Cardiac muscle cell (in vitro differentiated cells and primary cell): ENCODE measurements at regions not wholly inside any gene's neighbourhood (a gene's known extent, or its start where the extent isn't known, plus 50 kb on each side); places are given as distances from the start of the nearest gene placed in this dataset.

ENCODE experiments used
- DNase-seq, 2 donors: peaks; one replicate each; pipeline versions ENCODE4 v3.0.0 to v3.0.0-alpha.2; 2010 to 2017; ENCODE audit warnings: low read depth in 1 of 2, low spot score in 1 of 2
- H3K27ac ChIP-seq: fragments of 200-600 bp; sonication (generic); 2 replicates; pipeline ENCODE4 v1.5.1; 2016
- H3K27me3 ChIP-seq: fragments of 200-600 bp; sonication (generic); 2 replicates; pipeline ENCODE4 v1.6.0; 2016; ENCODE audit warnings: control low read depth
- H3K36me3 ChIP-seq: fragments of 200-600 bp; sonication (generic); 2 replicates; pipeline ENCODE4 v1.5.1; 2016; ENCODE audit warnings: control low read depth
- H3K4me1 ChIP-seq: fragments of 200-600 bp; sonication (generic); 2 replicates; pipeline ENCODE4 v1.8.1; 2017; ENCODE audit warnings: low read depth, mild to moderate bottlenecking, mixed run types
- H3K4me3 ChIP-seq: fragments of 200-600 bp; sonication (generic); 2 replicates; pipeline ENCODE4 v1.5.1; 2016; ENCODE audit warnings: mild to moderate bottlenecking
- H3K9me3 ChIP-seq: fragments of 200-600 bp; sonication (generic); 2 replicates; pipeline ENCODE4 v1.5.1; 2017; ENCODE audit warnings: low read depth, mild to moderate bottlenecking, control low read depth
- CTCF ChIP-seq: IDR thresholded peaks from 2 replicates; pipeline ENCODE4 v1.5.1; 2012; ENCODE audit warnings: low read depth, mild to moderate bottlenecking, low read length

- Histone ChIP-seq H3K4me3 (no peak overlapping the region), H3K9me3 (no peaks in the 10 kb centered on the region), H3K27me3 (no peaks in the 10 kb centered on the region), H3K4me1 (no peaks in the 10 kb centered on the region), H3K36me3 (no peaks in the 10 kb centered on the region), H3K27ac (no peak overlapping the region)
- DNase-seq: no peak
- no peak for TF ChIP-seq CTCF
Observed at GRCh38 chr5:8628521-8628920, 759.6 kb downstream of the MTRR start.

- no peak for DNase-seq
- Histone ChIP-seq H3K9me3 (no peaks in the 10 kb centered on the region), H3K36me3 (no peaks in the 10 kb centered on the region), H3K4me1 (no peaks in the 10 kb centered on the region), H3K27me3 (no peaks in the 10 kb centered on the region), H3K4me3 (no peak overlapping the region), H3K27ac (no peak overlapping the region)
- TF ChIP-seq CTCF: no peak
Observed at GRCh38 chr5:8633259-8633658, 764.3 kb downstream of the MTRR start.

GRCh38 chr5:8633696-8634095 lies 764.7 kb downstream of the MTRR start:
- Histone ChIP-seq H3K27ac (no peak overlapping the region), H3K4me3 (no peak overlapping the region), H3K36me3 (no peaks in the 10 kb centered on the region), H3K9me3 (no peaks in the 10 kb centered on the region), H3K27me3 (no peaks in the 10 kb centered on the region), H3K4me1 (no peaks in the 10 kb centered on the region)
- TF ChIP-seq CTCF: no peak
- DNase-seq: peak in 1 of 2 donors; percentile 72

- Histone ChIP-seq H3K27ac (no peak overlapping the region), H3K27me3 (no peaks in the 10 kb centered on the region), H3K4me3 (no peak overlapping the region), H3K4me1 (no peaks in the 10 kb centered on the region), H3K9me3 (no peaks in the 10 kb centered on the region), H3K36me3 (no peaks in the 10 kb centered on the region)
- peak in 1 of 2 donors; percentile 27 for DNase-seq
- no peak for TF ChIP-seq CTCF
Observed at GRCh38 chr5:8634219-8634618, 765.3 kb downstream of the MTRR start.

- TF ChIP-seq CTCF: no peak
Observed at GRCh38 chr5:8641786-8642505, 773.0 kb downstream of the MTRR start.

More at GRCh38 chr5:8641786-8642505, 773.0 kb downstream of the MTRR start:
- Histone ChIP-seq H3K27me3 (no peaks in the 10 kb centered on the region), H3K4me3 (no peak overlapping the region), H3K36me3 (no peaks in the 10 kb centered on the region), H3K4me1 (no peaks in the 10 kb centered on the region), H3K9me3 (no peaks in the 10 kb centered on the region), H3K27ac (no peak overlapping the region)
- no peak for DNase-seq
